Spleen (tissue), 7 donors: ENCODE measurements at regions not wholly inside any gene's neighbourhood (a gene's known extent, or its start where the extent isn't known, plus 50 kb on each side); places are given as distances from the start of the nearest gene placed in this dataset.

Source experiments
- POLR2AphosphoS5 ChIP-seq, 3 donors: sonication (generic); formaldehyde crosslinking; IDR thresholded peaks; one replicate each; pipeline ENCODE4 v1.5.1; 2017; ENCODE audit warnings: antibody characterized with exemption in 3 of 3
- TF ChIP-seq, protein P1 (sequence below), 11 experiments: fragments of 200-600 bp in 7 of 11; fragments of 450-650 bp in 4 of 11; sonication (generic) in 4 of 11; IDR thresholded peaks in 8 of 11; conservative IDR thresholded peaks in 3 of 11; 1 replicate in 7 of 11; 2 replicates in 4 of 11; pipeline versions ENCODE4 v1.4.0 to v1.8.0; 2016 to 2021; ENCODE audit warnings: antibody characterized with exemption in 11 of 11, inconsistent platforms in 4 of 11, mild to moderate bottlenecking in 1 of 11
- donor health status: DM: no; HTN: no; CAD: no; lungs with moderate emphysema.
- donor health status: DM: no; HTN: no; CAD: no.
- donor health status: DM: no; HTN: no; CAD: no.

DNA sequence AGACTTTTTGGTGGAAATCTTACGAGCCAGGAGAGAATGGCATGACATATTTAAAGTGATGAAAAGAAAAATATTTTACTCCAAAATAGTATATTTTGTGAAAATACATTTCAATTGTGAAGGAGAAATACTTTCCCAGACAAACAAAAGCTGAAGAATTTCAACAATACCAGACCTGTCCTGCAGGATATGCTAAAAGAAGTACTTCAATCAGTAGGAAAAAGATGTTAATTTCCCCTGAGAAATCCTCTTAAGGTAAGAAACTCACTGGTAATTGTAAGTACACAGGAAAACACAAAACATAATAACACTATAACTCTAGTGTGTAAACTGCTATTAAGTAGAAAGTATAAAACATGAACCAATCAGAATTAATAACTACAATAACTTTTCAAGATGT, 341.8 kb upstream of the GJE1 start:
- TF ChIP-seq, protein P1, sequence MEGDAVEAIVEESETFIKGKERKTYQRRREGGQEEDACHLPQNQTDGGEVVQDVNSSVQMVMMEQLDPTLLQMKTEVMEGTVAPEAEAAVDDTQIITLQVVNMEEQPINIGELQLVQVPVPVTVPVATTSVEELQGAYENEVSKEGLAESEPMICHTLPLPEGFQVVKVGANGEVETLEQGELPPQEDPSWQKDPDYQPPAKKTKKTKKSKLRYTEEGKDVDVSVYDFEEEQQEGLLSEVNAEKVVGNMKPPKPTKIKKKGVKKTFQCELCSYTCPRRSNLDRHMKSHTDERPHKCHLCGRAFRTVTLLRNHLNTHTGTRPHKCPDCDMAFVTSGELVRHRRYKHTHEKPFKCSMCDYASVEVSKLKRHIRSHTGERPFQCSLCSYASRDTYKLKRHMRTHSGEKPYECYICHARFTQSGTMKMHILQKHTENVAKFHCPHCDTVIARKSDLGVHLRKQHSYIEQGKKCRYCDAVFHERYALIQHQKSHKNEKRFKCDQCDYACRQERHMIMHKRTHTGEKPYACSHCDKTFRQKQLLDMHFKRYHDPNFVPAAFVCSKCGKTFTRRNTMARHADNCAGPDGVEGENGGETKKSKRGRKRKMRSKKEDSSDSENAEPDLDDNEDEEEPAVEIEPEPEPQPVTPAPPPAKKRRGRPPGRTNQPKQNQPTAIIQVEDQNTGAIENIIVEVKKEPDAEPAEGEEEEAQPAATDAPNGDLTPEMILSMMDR (IDR thresholded peaks at IDR 0.05 in 8 of 11, conservative IDR thresholded peaks at IDR 0.05 in 3 of 11) = no peak
- no peak for TF ChIP-seq POLR2AphosphoS5 (IDR thresholded peaks at IDR 0.05)
